Activated T-helper 1 cell treated with anti-CD3 and anti-CD28 coated beads, Interleukin-12 subunit alpha, Interleukin-12 subunit beta, Interleukin-2, Interleukin-4 antibody, amounts not matched to agents 30 ng/mL and 10 ng/mL and 1 ng/mL, durations not matched to agents 14 hours and 24 hours and 36 hours (primary cell): ENCODE measurements at regions not wholly inside any gene's neighbourhood (a gene's known extent, or its start where the extent isn't known, plus 50 kb on each side); places are given as distances from the start of the nearest gene placed in this dataset.
"Not testable (repeated sequence)": the region's sequence is repeated elsewhere in the genome, so short reads cannot be mapped to it uniquely, and the experiment has no call there.

ENCODE experiments used
- DNase-seq: peaks from one replicate; pipeline ENCODE4 v3.0.0; 2021; ENCODE audit warnings: low spot score
- H3K27ac Mint-ChIP-seq: one replicate; pipeline ENCODE4 v1.8.0; 2021; ENCODE audit warnings: mild to moderate bottlenecking, mixed read lengths
- H3K27me3 Mint-ChIP-seq: one replicate; pipeline ENCODE4 v1.8.0; 2022; ENCODE audit warnings: mild to moderate bottlenecking, moderate library complexity, mixed read lengths; ENCODE audit not compliant: insufficient read depth
- H3K36me3 Mint-ChIP-seq: one replicate; pipeline ENCODE4 v1.8.0; 2021; ENCODE audit warnings: low read depth, mixed read lengths
- H3K4me1 Mint-ChIP-seq: one replicate; pipeline ENCODE4 v1.8.0; 2021; ENCODE audit warnings: low read depth, mixed read lengths
- H3K4me3 Mint-ChIP-seq: one replicate; pipeline ENCODE4 v1.8.0; 2021; ENCODE audit warnings: mild to moderate bottlenecking, moderate library complexity, mixed read lengths
- H3K9me3 Mint-ChIP-seq: one replicate; pipeline ENCODE4 v1.8.0; 2021; ENCODE audit warnings: mixed read lengths
- intact Hi-C: fragments of 100-400 bp; cut with micrococcal nuclease; formaldehyde crosslinking; loops from one replicate; pipeline ENCODE4 v1.15.1; 2024

GRCh38 chr5:102688076-102688475, 67.0 kb upstream of the PAM start:
- DNase-seq, intact Hi-C loops, H3K36me3 Mint-ChIP-seq, H3K9me3 Mint-ChIP-seq, H3K27ac Mint-ChIP-seq, H3K4me1 Mint-ChIP-seq, H3K4me3 Mint-ChIP-seq: not testable (repeated sequence)
- H3K27me3 Mint-ChIP-seq, result peaks cover 12% of the 10 kb centered on the region

- H3K27ac Mint-ChIP-seq, intact Hi-C loops: not testable (repeated sequence)
Measured at GRCh38 chr5:102688581-102689342, 66.3 kb upstream of the PAM start.

GRCh38 chr5:102690910-102691309, 64.2 kb upstream of the PAM start:
- Mint-ChIP-seq H3K4me1 (no peaks in the 10 kb centered on the region), H3K27ac (no peak overlapping the region), H3K9me3 (peaks cover 4% of the 10 kb centered on the region), H3K4me3 (no peak overlapping the region), H3K27me3 (peaks cover 12% of the 10 kb centered on the region), H3K36me3 (no peaks in the 10 kb centered on the region)
- intact Hi-C loops, result no loop called here
- DNase-seq, result no peak

More at GRCh38 chr5:102688581-102689342, 66.3 kb upstream of the PAM start:
- H3K4me1 Mint-ChIP-seq, H3K4me3 Mint-ChIP-seq, H3K36me3 Mint-ChIP-seq, DNase-seq, H3K9me3 Mint-ChIP-seq: not testable (repeated sequence)
- H3K27me3 Mint-ChIP-seq, result peaks cover 12% of the 10 kb centered on the region

GRCh38 chr5:102691434-102691833, 63.7 kb upstream of the PAM start:
- no peak overlapping the region for H3K27ac Mint-ChIP-seq
- H3K4me1 Mint-ChIP-seq, result no peaks in the 10 kb centered on the region

GRCh38 chr5:102700120-102700831, 54.8 kb upstream of the PAM start:
- Mint-ChIP-seq H3K27me3 (peaks cover 12% of the 10 kb centered on the region), H3K9me3 (no peaks in the 10 kb centered on the region), H3K4me3 (no peak overlapping the region), H3K27ac (no peak overlapping the region), H3K4me1 (no peaks in the 10 kb centered on the region), H3K36me3 (no peaks in the 10 kb centered on the region)
- intact Hi-C loops, result no loop called here
- DNase-seq, result no peak

More at GRCh38 chr5:102691434-102691833, 63.7 kb upstream of the PAM start:
- intact Hi-C loops, result no loop called here
- H3K4me3 Mint-ChIP-seq, result no peak overlapping the region
- H3K36me3 Mint-ChIP-seq, result no peaks in the 10 kb centered on the region
- peaks cover 4% of the 10 kb centered on the region for H3K9me3 Mint-ChIP-seq
- H3K27me3 Mint-ChIP-seq, result peaks cover 12% of the 10 kb centered on the region
- no peak for DNase-seq

- no peak overlapping the region for H3K4me3 Mint-ChIP-seq
- no peaks in the 10 kb centered on the region for H3K36me3 Mint-ChIP-seq
- no peak overlapping the region for H3K27ac Mint-ChIP-seq
- intact Hi-C loops, result no loop called here
- H3K27me3 Mint-ChIP-seq, result peaks cover 12% of the 10 kb centered on the region
- H3K4me1 Mint-ChIP-seq, result no peaks in the 10 kb centered on the region
- no peaks in the 10 kb centered on the region for H3K9me3 Mint-ChIP-seq
- no peak for DNase-seq
Measured at GRCh38 chr5:102700916-102701315, 54.2 kb upstream of the PAM start.

- intact Hi-C loops, result no loop called here
- H3K36me3 Mint-ChIP-seq, result no peaks in the 10 kb centered on the region
- no peak for DNase-seq
- H3K4me3 Mint-ChIP-seq, result no peak overlapping the region
- H3K27ac Mint-ChIP-seq, result no peak overlapping the region
- H3K9me3 Mint-ChIP-seq, result no peaks in the 10 kb centered on the region
- no peaks in the 10 kb centered on the region for H3K4me1 Mint-ChIP-seq
- peaks cover 12% of the 10 kb centered on the region for H3K27me3 Mint-ChIP-seq
Measured at GRCh38 chr5:102701748-102702147, 53.4 kb upstream of the PAM start.
